Suprapubic skin (tissue), 4 donors: ENCODE measurements at regions not wholly inside any gene's neighbourhood (a gene's known extent, or its start where the extent isn't known, plus 50 kb on each side); places are given as distances from the start of the nearest gene placed in this dataset.
"Not testable (repeated sequence)": the region's sequence is repeated elsewhere in the genome, so short reads cannot be mapped to it uniquely, and the experiment has no call there.

Experiments used
- CTCF ChIP-seq, 2 donors: fragments of 200-600 bp in 1 of 2; fragments of 450-650 bp in 1 of 2; sonication (generic) in 1 of 2; IDR thresholded peaks; one replicate each; pipeline ENCODE4 v1.5.1; 2016 to 2019; ENCODE audit warnings: antibody characterized with exemption in 2 of 2, mild to moderate bottlenecking in 1 of 2, moderate library complexity in 1 of 2
- EP300 ChIP-seq: sonication (generic); formaldehyde crosslinking; IDR thresholded peaks from one replicate; pipeline ENCODE4 v1.6.1; 2017; ENCODE audit warnings: antibody characterized with exemption
- POLR2A ChIP-seq, 2 donors: fragments of 450-650 bp; IDR thresholded peaks; one replicate each; pipeline ENCODE4 v1.6.1; 2017; ENCODE audit warnings: antibody characterized with exemption in 2 of 2, mild to moderate bottlenecking in 2 of 2, moderate library complexity in 2 of 2
- POLR2AphosphoS5 ChIP-seq, 3 donors: sonication (generic); formaldehyde crosslinking; IDR thresholded peaks; one replicate each; pipeline ENCODE4 v1.6.1; 2017; ENCODE audit warnings: antibody characterized with exemption in 3 of 3

DNA sequence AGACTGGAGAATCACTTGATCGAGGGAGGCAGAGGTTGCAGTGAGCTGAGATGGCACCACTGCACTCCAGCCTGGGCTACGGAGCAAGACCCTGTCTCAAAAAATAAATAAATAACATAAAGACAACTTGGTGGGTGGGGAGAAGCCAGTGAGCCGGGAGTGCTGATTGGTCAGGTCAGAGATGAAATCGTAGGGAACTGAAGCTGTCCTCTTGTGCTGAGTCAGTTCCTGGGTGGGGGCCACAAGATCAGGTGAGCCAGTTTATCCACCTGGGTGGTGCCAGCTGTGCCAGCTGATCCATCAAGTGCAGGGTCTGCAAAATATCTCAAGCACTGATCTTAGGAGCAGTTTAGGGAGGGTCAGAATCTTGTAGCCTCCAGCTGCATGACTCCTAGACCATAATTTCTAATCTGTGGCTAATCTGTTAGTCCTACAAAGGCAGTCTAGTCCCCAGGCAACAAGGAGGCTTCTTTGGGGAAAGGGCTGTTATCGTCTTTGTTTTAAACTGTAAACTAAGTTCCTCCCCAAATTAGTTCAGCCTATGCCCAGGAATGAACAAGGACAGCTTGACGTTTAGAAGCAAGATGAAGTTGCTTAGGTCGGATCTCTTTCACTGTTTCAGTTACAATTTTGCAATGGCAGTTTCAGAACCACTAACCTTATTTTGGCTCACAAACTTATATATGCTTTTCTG, 221.5 kb upstream of the MYLIP start:
- not testable (repeated sequence) for TF ChIP-seq CTCF (IDR thresholded peaks at IDR 0.05); POLR2A (IDR thresholded peaks at IDR 0.05); EP300; POLR2AphosphoS5 (IDR thresholded peaks at IDR 0.05)
